ENCODE measurements at regions not wholly inside any gene's neighbourhood (a gene's known extent, or its start where the extent isn't known, plus 50 kb on each side); places are given as distances from the start of the nearest gene placed in this dataset.

DNA sequence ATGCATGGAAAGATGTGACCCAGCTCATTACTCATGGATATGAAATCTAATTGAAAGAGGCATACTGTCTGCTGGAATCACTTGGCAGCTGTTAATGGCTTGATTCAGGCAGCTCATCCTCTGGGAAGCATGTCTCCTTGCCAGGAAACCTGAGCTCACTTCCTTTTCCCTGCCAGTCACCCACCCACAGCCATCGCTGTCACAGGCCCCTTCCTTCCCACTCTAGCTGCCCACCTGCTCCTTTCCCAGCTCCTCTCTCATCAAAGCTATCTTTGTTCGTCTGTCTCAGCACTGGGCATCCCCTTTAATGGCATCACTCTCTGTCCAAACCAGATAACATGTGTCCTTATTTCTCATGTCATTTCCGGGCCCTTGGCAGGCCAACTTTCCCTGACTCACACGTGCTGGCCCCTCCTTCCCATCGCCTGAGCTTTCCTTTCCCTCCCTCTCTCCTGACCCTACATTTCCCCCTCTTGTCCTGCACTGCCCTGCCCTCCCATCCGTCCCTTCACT lies 721.9 kb downstream of the TNS3 start:
- TF ChIP-seq, protein P1, sequence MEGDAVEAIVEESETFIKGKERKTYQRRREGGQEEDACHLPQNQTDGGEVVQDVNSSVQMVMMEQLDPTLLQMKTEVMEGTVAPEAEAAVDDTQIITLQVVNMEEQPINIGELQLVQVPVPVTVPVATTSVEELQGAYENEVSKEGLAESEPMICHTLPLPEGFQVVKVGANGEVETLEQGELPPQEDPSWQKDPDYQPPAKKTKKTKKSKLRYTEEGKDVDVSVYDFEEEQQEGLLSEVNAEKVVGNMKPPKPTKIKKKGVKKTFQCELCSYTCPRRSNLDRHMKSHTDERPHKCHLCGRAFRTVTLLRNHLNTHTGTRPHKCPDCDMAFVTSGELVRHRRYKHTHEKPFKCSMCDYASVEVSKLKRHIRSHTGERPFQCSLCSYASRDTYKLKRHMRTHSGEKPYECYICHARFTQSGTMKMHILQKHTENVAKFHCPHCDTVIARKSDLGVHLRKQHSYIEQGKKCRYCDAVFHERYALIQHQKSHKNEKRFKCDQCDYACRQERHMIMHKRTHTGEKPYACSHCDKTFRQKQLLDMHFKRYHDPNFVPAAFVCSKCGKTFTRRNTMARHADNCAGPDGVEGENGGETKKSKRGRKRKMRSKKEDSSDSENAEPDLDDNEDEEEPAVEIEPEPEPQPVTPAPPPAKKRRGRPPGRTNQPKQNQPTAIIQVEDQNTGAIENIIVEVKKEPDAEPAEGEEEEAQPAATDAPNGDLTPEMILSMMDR (IDR thresholded peaks at IDR 0.05): no peak
- TF ChIP-seq POLR2A (IDR thresholded peaks at IDR 0.05): no peak
